GM12865 (cell line): ENCODE measurements at regions not wholly inside any gene's neighbourhood (a gene's known extent, or its start where the extent isn't known, plus 50 kb on each side); places are given as distances from the start of the nearest gene placed in this dataset.

Source experiments
- DNase-seq: peaks from one replicate; pipeline ENCODE4 v3.0.0; 2010; ENCODE audit warnings: low read depth
- H3K4me3 ChIP-seq: 2 replicates; pipeline ENCODE4 v1.5.1; 2011; ENCODE audit warnings: mild to moderate bottlenecking, low read depth, low read length, control low read depth
- CTCF ChIP-seq: IDR thresholded peaks from 2 replicates; pipeline ENCODE4 v1.5.1; 2011; ENCODE audit warnings: low read length, control low read depth, low read depth, inconsistent platforms; ENCODE audit not compliant: insufficient read depth; ENCODE audit errors: missing control alignments

GRCh38 chr14:66383771-66384170 lies 102.4 kb upstream of the CCDC196 start:
- DNase-seq: no peak
- no peak overlapping the region for H3K4me3 ChIP-seq
- no peak for TF ChIP-seq CTCF

- no peak for DNase-seq
- no peak overlapping the region for H3K4me3 ChIP-seq
- no peak for TF ChIP-seq CTCF
Observed at GRCh38 chr14:66388516-66388915, 97.7 kb upstream of the CCDC196 start.

GRCh38 chr14:66389481-66389880 lies 96.7 kb upstream of the CCDC196 start:
- TF ChIP-seq CTCF: no peak
- DNase-seq: no peak
- H3K4me3 ChIP-seq: no peak overlapping the region

GRCh38 chr14:66395300-66395699 lies 90.9 kb upstream of the CCDC196 start:
- H3K4me3 ChIP-seq: no peak overlapping the region
- peak; percentile 68 for DNase-seq
- no peak for TF ChIP-seq CTCF

- H3K4me3 ChIP-seq: no peak overlapping the region
- DNase-seq: no peak
- no peak for TF ChIP-seq CTCF
Observed at GRCh38 chr14:66396164-66396563, 90.0 kb upstream of the CCDC196 start.

GRCh38 chr14:66398437-66398836 lies 87.7 kb upstream of the CCDC196 start:
- TF ChIP-seq CTCF: no peak
- DNase-seq: peak; percentile 11
- no peak overlapping the region for H3K4me3 ChIP-seq

GRCh38 chr14:66401449-66402095 lies 84.6 kb upstream of the CCDC196 start:
- no peak overlapping the region for H3K4me3 ChIP-seq
- TF ChIP-seq CTCF: peak; percentile 53
- peak; percentile 8 for DNase-seq
